HG03565 (cell line): ENCODE measurements at regions not wholly inside any gene's neighbourhood (a gene's known extent, or its start where the extent isn't known, plus 50 kb on each side); places are given as distances from the start of the nearest gene placed in this dataset.

Experiments used
- ATAC-seq: cut with Tn5 transposase; IDR thresholded peaks from one replicate; pipeline ENCODE4 v1.9.1; 2021; ENCODE audit warnings: mild to moderate bottlenecking, moderate library complexity; ENCODE audit not compliant: unreplicated experiment

GRCh38 chr11:134756811-134757540 lies 344.9 kb upstream of the B3GAT1 start:
- no peak for ATAC-seq

- no peak for ATAC-seq
Measured at GRCh38 chr11:134755535-134755934, 343.5 kb upstream of the B3GAT1 start.

GRCh38 chr11:134754521-134755198 lies 342.6 kb upstream of the B3GAT1 start:
- no peak for ATAC-seq

GRCh38 chr11:134753771-134754520 lies 341.9 kb upstream of the B3GAT1 start:
- no peak for ATAC-seq

- ATAC-seq: no peak
Measured at GRCh38 chr11:134752964-134753770, 341.1 kb upstream of the B3GAT1 start.

- no peak for ATAC-seq
Measured at GRCh38 chr11:134752526-134752925, 340.5 kb upstream of the B3GAT1 start.

- ATAC-seq: no peak
Measured at GRCh38 chr11:134751766-134752165, 339.7 kb upstream of the B3GAT1 start.

- no peak for ATAC-seq
Measured at GRCh38 chr11:134751031-134751585, 339.1 kb upstream of the B3GAT1 start.

- ATAC-seq: no peak
Measured at GRCh38 chr11:134750619-134751018, 338.6 kb upstream of the B3GAT1 start.

GRCh38 chr11:134749040-134749839 lies 337.2 kb upstream of the B3GAT1 start:
- ATAC-seq: no peak

GRCh38 chr11:134746609-134747008 lies 334.6 kb upstream of the B3GAT1 start:
- no peak for ATAC-seq

GRCh38 chr11:134745456-134745855 lies 333.4 kb upstream of the B3GAT1 start:
- no peak for ATAC-seq

- no peak for ATAC-seq
Measured at GRCh38 chr11:134743820-134744195, 331.8 kb upstream of the B3GAT1 start.

GRCh38 chr11:134742956-134743819 lies 331.1 kb upstream of the B3GAT1 start:
- no peak for ATAC-seq

- ATAC-seq: no peak
Measured at GRCh38 chr11:134742224-134742612, 330.2 kb upstream of the B3GAT1 start.

GRCh38 chr11:134741453-134742223 lies 329.6 kb upstream of the B3GAT1 start:
- no peak for ATAC-seq

- no peak for ATAC-seq
Measured at GRCh38 chr11:134740590-134741261, 328.7 kb upstream of the B3GAT1 start.

GRCh38 chr11:134739136-134739535 lies 327.1 kb upstream of the B3GAT1 start:
- ATAC-seq: no peak
